Smooth muscle cell (in vitro differentiated cells): ENCODE measurements at regions not wholly inside any gene's neighbourhood (a gene's known extent, or its start where the extent isn't known, plus 50 kb on each side); places are given as distances from the start of the nearest gene placed in this dataset.

Experiments used
- DNase-seq: peaks from one replicate; lab custom pipeline; 2025; ENCODE audit not compliant: unreplicated experiment; lab: John Stamatoyannopoulos, UW
- H2AFZ ChIP-seq: fragments of 200-600 bp; sonication (generic); 2 replicates; pipeline ENCODE4 v1.6.0; 2016; ENCODE audit warnings: antibody characterized with exemption, low read depth, mild to moderate bottlenecking
- H3F3A ChIP-seq: fragments of 200-600 bp; sonication (generic); 2 replicates; pipeline ENCODE4 v1.6.0; 2017; ENCODE audit warnings: antibody characterized with exemption, low read depth
- H3K27ac ChIP-seq: fragments of 200-600 bp; sonication (generic); 2 replicates; pipeline ENCODE4 v1.5.1; 2016; ENCODE audit warnings: low read depth, mild to moderate bottlenecking
- H3K27me3 ChIP-seq: fragments of 200-600 bp; sonication (generic); 2 replicates; pipeline ENCODE4 v1.6.1; 2016; ENCODE audit warnings: low read depth, mild to moderate bottlenecking
- H3K36me3 ChIP-seq: fragments of 200-600 bp; sonication (generic); 2 replicates; pipeline ENCODE4 v1.5.1; 2016; ENCODE audit warnings: low read depth
- H3K4me1 ChIP-seq: fragments of 200-600 bp; sonication (generic); 2 replicates; pipeline ENCODE4 v1.5.1; 2016; ENCODE audit warnings: low read depth
- H3K4me2 ChIP-seq: fragments of 200-600 bp; sonication (generic); 2 replicates; pipeline ENCODE4 v1.6.0; 2016; ENCODE audit warnings: mild to moderate bottlenecking
- H3K4me3 ChIP-seq: fragments of 200-600 bp; sonication (generic); 2 replicates; pipeline ENCODE4 v1.5.1; 2016; ENCODE audit warnings: mild to moderate bottlenecking
- H3K79me2 ChIP-seq: fragments of 200-600 bp; sonication (generic); 2 replicates; pipeline ENCODE4 v1.6.0; 2016; ENCODE audit warnings: low read depth, mild to moderate bottlenecking
- H3K9ac ChIP-seq: fragments of 200-600 bp; sonication (generic); 2 replicates; pipeline ENCODE4 v1.6.0; 2016; ENCODE audit warnings: low read depth
- H3K9me3 ChIP-seq: fragments of 200-600 bp; sonication (generic); replicated peaks from 2 replicates; pipeline ENCODE4 v1.5.1; 2016; ENCODE audit warnings: low read depth
- H4K20me1 ChIP-seq: fragments of 200-600 bp; sonication (generic); 2 replicates; pipeline ENCODE4 v1.6.0; 2016; ENCODE audit warnings: low read depth
- WGBS: methylation state at CpG from one replicate; pipeline ENCODE4 v1.1.7; 2016; ENCODE audit warnings: low lambda C conversion rate; 5-methylcytosine and 5-hydroxymethylcytosine counted together
- TF ChIP-seq, protein P1 (sequence below): fragments of 200-600 bp; sonication (generic); IDR thresholded peaks from 2 replicates; pipeline ENCODE4 v1.5.1; 2017; ENCODE audit warnings: borderline replicate concordance, mild to moderate bottlenecking, antibody characterized with exemption; ENCODE audit not compliant: insufficient read depth, poor library complexity, severe bottlenecking

DNA sequence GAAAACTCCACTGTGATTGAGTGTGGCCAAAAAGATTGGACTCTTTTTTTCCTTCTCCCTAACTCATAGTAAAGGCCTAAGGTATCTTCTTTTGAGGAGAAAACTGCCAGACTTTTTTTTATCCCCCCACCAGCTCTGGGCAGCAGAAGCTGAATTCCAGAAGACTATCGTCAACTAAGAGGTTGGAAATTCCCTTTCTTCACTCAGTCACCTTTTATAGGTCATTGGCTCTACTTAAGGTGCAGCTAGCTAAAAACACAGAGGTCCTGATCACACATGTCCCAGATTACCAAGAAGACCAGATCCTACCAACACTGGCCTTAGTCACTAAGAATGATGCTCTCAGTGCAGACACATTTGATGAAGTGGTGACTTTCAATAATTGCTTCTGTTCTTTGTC, 1441.2 kb downstream of the PLA2G4A start:
- no peak for DNase-seq
- Histone ChIP-seq H2AFZ (no peak overlapping the region), H3K27me3 (no peaks in the 10 kb centered on the region), H3K9ac (no peak overlapping the region), H3K4me2 (no peak overlapping the region), H3K9me3 (no peaks in the 10 kb centered on the region), H3K79me2 (no peaks in the 10 kb centered on the region), H3K4me3 (no peak overlapping the region), H3F3A (no peaks in the 10 kb centered on the region), H3K36me3 (no peaks in the 10 kb centered on the region), H4K20me1 (no peaks in the 10 kb centered on the region), H3K27ac (no peak overlapping the region), H3K4me1 (no peaks in the 10 kb centered on the region)
- TF ChIP-seq, protein P1, sequence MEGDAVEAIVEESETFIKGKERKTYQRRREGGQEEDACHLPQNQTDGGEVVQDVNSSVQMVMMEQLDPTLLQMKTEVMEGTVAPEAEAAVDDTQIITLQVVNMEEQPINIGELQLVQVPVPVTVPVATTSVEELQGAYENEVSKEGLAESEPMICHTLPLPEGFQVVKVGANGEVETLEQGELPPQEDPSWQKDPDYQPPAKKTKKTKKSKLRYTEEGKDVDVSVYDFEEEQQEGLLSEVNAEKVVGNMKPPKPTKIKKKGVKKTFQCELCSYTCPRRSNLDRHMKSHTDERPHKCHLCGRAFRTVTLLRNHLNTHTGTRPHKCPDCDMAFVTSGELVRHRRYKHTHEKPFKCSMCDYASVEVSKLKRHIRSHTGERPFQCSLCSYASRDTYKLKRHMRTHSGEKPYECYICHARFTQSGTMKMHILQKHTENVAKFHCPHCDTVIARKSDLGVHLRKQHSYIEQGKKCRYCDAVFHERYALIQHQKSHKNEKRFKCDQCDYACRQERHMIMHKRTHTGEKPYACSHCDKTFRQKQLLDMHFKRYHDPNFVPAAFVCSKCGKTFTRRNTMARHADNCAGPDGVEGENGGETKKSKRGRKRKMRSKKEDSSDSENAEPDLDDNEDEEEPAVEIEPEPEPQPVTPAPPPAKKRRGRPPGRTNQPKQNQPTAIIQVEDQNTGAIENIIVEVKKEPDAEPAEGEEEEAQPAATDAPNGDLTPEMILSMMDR: no peak
- 87% methylated on average over 1 of the region's 1 CpG for WGBS

DNA sequence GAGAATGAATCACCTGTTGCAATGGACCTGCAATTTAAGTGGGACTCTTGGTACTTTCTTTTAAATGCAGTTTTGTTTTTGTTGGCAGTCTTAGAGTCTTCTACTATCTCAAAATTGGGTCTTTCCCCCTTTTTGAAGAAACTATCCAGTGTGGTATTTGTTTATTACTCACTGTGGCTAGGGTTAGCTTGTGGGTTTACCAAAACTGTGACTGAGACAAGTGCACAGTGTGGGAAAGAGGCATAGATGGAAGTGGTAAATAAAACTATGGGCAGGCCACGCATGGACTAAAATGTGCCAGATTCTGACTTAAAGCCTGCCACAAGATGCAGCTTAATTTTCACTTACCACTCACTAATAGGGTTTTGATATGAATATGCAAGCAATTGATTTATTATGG, 1441.7 kb downstream of the PLA2G4A start:
- no peak overlapping the region for H3K9ac ChIP-seq
- H2AFZ ChIP-seq: no peak overlapping the region
- no peaks in the 10 kb centered on the region for H3F3A ChIP-seq
- no peaks in the 10 kb centered on the region for H3K4me1 ChIP-seq
- TF ChIP-seq, protein P1: no peak
- H4K20me1 ChIP-seq: no peaks in the 10 kb centered on the region
- H3K27ac ChIP-seq: no peak overlapping the region
- H3K4me3 ChIP-seq: no peak overlapping the region
- no peaks in the 10 kb centered on the region for H3K79me2 ChIP-seq
- no peak for DNase-seq
- no peaks in the 10 kb centered on the region for H3K36me3 ChIP-seq
- whole genome bisulfite sequencing: 94% methylated on average over 1 of the region's 1 CpG
- no peaks in the 10 kb centered on the region for H3K27me3 ChIP-seq
- no peaks in the 10 kb centered on the region for H3K9me3 ChIP-seq
- H3K4me2 ChIP-seq: no peak overlapping the region

DNA sequence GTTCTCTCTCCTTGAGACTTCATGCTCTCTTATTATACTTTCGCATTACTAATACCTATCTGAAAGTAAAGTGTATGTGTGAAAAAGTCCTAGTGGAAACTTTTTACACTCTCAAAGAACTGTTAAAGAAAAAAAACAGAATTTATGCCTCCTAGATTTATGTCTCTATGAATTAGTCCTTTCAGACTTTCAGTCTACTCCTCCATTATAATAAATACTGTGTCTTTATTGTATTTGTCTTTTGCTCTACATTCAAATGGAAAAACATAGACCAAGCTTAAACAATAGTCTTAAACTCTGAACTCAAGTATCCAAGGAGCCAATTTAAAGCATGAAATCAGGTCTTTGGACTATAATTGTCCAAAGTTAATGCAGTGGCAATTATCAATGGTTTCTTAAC, 1449.0 kb downstream of the PLA2G4A start:
- no peak overlapping the region for H3K27ac ChIP-seq
- no peaks in the 10 kb centered on the region for H4K20me1 ChIP-seq
- no peak overlapping the region for H3K9ac ChIP-seq
- no peaks in the 10 kb centered on the region for H3K79me2 ChIP-seq
- 98% methylated on average over 1 of the region's 1 CpG for WGBS
- no peaks in the 10 kb centered on the region for H3F3A ChIP-seq
- H3K4me3 ChIP-seq: no peak overlapping the region
- no peaks in the 10 kb centered on the region for H3K4me1 ChIP-seq
- no peaks in the 10 kb centered on the region for H3K27me3 ChIP-seq
- H3K9me3 ChIP-seq: no peaks in the 10 kb centered on the region
- H2AFZ ChIP-seq: no peak overlapping the region
- H3K36me3 ChIP-seq: no peaks in the 10 kb centered on the region
- TF ChIP-seq, protein P1: no peak
- no peak overlapping the region for H3K4me2 ChIP-seq
- no peak for DNase-seq

DNA sequence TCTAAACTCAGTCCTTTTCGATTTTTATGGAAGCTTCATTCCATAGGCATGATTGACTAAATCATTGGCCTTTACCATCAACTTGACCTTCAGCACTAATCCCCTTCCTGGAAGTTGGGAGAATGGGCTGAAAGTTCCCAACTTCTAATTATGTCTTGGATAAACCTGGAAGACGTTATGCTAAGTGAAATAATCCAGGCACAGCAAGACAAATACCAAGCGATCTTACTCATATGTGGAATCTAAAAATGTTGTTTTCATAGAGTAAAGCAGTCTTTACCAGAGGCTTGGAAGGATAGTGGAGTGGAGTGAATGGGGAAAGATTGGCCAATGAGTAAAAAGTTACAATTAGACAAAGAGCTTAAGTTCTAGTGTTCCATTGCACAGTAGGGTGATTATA, 1453.2 kb downstream of the PLA2G4A start:
- no peak overlapping the region for H2AFZ ChIP-seq
- DNase-seq: no peak
- no peaks in the 10 kb centered on the region for H3K27me3 ChIP-seq

More for the DNA sequence above, 1453.2 kb downstream of the PLA2G4A start:
- Histone ChIP-seq H3K4me3 (no peak overlapping the region), H3K9ac (no peak overlapping the region), H3F3A (no peaks in the 10 kb centered on the region), H3K4me2 (no peak overlapping the region), H3K79me2 (no peaks in the 10 kb centered on the region), H3K27ac (no peak overlapping the region), H3K9me3 (no peaks in the 10 kb centered on the region), H3K36me3 (no peaks in the 10 kb centered on the region), H4K20me1 (no peaks in the 10 kb centered on the region), H3K4me1 (no peaks in the 10 kb centered on the region)
- TF ChIP-seq, protein P1: no peak
- 35% methylated on average over 3 of the region's 3 CpGs for WGBS
